ENCODE measurements at regions not wholly inside any gene's neighbourhood (a gene's known extent, or its start where the extent isn't known, plus 50 kb on each side); places are given as distances from the start of the nearest gene placed in this dataset.
"Not testable (repeated sequence)": the region's sequence is repeated elsewhere in the genome, so short reads cannot be mapped to it uniquely, and the experiment has no call there.

- no peak for DNase-seq (ENCODE audit: low read depth)
Measured at GRCh38 chr14:28946267-28946666, 179.7 kb downstream of the FOXG1 start.

GRCh38 chr14:28949503-28949902, 182.9 kb downstream of the FOXG1 start:
- no peak for DNase-seq (ENCODE audit: low read depth)

- no peak for DNase-seq (ENCODE audit: low read depth)
Measured at GRCh38 chr14:28952161-28952560, 185.6 kb downstream of the FOXG1 start.

GRCh38 chr14:28952666-28953065, 186.1 kb downstream of the FOXG1 start:
- no peak for DNase-seq (ENCODE audit: low read depth)

DNA sequence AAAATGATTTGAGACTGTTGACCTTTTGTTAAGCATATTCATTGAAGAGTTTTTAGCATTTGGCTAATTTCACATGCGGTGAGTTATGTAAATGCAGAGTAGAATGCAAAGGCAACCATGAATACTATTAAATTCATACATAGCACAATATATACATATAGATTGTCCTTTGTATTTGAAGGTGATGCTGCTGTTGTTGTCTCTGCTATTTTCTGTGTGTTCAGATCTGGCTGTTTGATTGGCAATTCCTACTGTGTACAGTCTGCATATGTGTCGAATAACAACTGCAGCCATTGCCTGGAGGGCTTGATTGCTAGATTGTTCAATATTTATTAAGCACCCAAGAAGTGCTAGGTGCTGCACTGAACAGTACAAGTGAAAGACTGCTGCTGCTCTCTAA, 187.4 kb downstream of the FOXG1 start:
- no peak for DNase-seq (ENCODE audit: low read depth)

- no peak for DNase-seq (ENCODE audit: low read depth)
Measured at GRCh38 chr14:28966416-28967233, 200.0 kb downstream of the FOXG1 start.

- no peak for DNase-seq (ENCODE audit: low read depth)
Measured at GRCh38 chr14:28975084-28975483, 208.5 kb downstream of the FOXG1 start.

DNA sequence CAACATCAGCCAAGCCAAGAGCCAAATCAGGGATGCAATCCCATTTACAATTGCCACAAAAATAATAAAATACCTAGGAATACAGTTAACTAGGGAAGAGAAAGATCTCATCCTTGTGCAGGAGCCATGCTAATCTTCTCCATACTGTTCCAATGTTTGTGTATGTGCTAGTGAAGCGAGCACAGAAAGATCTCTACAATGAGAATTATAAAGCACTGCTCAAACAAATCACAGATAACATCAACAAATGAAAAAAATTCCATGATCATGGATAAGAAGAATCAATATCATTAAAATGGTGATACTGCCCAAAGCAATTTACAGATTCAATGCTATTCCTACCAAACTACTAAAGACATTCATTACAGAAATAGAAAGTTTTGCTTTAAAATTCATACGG, 215.6 kb downstream of the FOXG1 start:
- no peak for DNase-seq (ENCODE audit: low read depth)

DNA sequence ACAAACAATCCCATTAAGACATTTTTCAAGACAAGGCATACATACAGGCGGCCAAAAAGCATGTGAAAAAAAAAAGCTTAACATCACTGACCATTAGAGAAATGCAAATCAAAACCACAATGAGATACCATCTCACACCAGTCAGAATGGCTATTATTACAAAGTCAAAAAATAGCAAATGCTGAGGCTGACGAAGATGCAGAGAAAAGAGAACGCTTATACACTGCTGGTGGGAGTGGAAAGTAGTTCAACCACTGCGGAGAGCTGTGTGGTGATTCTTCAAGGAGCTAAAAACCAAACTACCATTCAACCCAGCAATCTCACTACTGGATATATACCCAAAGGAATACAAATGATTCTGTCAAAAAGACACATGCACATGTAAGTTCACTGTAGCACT, 216.7 kb downstream of the FOXG1 start:
- no peak for DNase-seq (ENCODE audit: low read depth)

- DNase-seq (ENCODE audit: low read depth), result no peak
Measured at GRCh38 chr14:28987516-28987915, 220.9 kb downstream of the FOXG1 start.

DNA sequence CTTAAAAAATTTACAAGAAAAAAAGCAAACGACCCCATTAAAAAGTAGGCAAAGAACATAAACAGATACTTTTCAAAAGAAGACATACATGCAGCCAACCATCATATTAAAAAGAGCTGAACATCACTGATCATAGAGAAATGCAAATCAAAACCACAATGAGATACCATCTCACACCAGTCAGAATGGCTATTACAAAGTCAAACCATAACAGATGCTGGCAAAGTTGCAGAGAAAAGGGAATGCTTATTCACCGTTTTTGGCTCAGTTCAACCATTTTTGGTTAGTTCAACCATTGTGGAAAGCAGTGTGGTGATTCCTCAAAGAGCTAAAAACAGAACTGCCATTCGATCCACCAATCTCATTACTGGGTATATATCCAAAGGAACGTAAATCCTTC, 230.6 kb downstream of the FOXG1 start:
- not testable (repeated sequence) for DNase-seq (ENCODE audit: low read depth)

DNA sequence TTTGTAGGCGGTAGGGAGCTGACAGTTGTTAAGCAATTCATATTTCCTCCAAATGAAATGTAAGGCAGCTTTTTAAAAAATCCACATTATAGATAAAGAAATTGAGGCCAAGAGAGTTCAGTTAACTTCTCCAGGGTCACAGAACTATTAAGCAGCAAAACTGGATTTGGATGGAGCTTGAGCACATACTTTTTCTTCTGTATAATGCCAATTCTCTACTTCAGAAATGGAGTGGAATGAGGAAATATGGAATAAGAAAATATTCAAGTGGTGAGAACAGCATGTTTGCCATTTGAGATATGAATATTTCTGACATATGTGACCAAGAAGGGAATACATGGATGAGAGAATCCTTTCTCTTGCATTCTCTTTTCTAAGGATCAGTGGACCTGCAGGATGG, 233.1 kb downstream of the FOXG1 start:
- DNase-seq (ENCODE audit: low read depth), result no peak

- DNase-seq (ENCODE audit: low read depth), result no peak
Measured at GRCh38 chr14:29005647-29006046, 239.1 kb downstream of the FOXG1 start.

DNA sequence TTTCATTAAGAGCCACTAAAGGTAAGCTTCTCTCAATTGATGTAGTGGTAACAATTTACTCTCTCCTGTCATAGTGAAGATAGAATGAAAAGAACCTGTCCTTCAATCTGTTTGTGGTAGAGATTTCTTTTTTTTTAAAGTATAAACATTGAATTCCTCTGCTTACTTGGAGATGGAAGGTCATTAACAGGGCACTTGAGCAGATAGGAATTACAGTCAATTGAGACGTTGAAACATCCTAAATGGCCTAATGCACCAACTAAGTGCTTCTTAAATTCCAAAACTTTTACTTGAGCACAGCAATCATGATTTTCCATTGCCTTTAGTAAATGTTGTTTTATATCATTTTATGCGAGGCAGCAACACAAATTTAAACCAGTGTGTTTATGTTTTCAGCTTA, 241.4 kb downstream of the FOXG1 start:
- DNase-seq (ENCODE audit: low read depth), result no peak

- DNase-seq (ENCODE audit: low read depth), result peak; percentile 13
Measured at GRCh38 chr14:29016050-29016900, 249.7 kb downstream of the FOXG1 start.

DNA sequence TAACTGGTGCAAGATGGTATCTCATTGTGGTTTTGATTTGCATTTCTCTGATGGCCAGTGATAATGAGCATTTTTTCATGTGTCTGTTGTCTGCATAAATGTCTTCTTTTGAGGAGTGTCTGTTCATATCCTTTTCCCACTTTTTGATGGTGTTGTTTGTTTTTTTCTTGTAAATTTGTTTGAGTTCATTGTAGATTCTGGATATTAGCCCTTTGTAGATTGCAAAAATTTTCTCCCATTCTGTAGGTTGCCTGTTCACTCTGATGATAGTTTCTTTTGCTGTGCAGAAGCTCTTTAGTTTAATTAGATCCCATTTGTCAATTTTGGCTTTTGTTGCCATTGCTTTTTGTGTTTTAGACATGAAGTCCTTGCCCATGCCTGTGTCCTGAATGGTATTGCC, 256.9 kb downstream of the FOXG1 start:
- not testable (repeated sequence) for DNase-seq (ENCODE audit: low read depth)

- DNase-seq (ENCODE audit: low read depth), result not testable (repeated sequence)
Measured at GRCh38 chr14:29027441-29027840, 260.9 kb downstream of the FOXG1 start.

- not testable (repeated sequence) for DNase-seq (ENCODE audit: low read depth)
Measured at GRCh38 chr14:29027941-29028705, 261.5 kb downstream of the FOXG1 start.

DNA sequence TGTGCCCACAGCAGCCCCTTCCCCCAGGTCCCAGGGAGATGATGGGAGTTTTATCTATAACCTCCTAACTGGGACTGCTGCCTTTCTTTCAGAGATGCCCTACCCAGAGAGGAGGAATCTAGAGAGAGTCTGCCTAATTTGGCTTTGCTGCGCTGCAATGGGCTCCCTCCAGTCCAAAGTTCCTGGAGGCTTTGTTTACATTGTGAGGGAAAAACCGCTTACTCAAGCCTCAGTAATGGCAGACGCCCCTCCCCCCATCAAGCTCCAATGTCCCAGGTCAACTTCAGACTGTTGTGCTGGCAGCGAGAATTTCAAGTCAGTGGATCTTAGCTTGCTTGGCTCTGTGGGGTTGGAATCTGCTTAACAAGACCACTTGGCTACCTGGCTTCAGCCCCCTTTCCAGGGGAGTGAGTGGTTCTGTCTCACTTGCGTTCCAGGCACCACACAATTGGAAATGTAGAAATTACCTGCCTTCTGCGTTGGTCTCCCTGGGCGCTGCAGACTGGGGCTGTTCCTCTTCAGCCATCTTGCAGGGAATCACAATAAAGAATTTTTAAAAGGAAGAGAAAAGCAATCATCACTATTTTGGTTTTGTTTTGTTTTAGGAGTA, 262.5 kb downstream of the FOXG1 start:
- DNase-seq (ENCODE audit: low read depth), result no peak

GRCh38 chr14:29030121-29030520, 263.5 kb downstream of the FOXG1 start:
- DNase-seq (ENCODE audit: low read depth), result no peak

GRCh38 chr14:29030970-29031369, 264.4 kb downstream of the FOXG1 start:
- no peak for DNase-seq (ENCODE audit: low read depth)

DNA sequence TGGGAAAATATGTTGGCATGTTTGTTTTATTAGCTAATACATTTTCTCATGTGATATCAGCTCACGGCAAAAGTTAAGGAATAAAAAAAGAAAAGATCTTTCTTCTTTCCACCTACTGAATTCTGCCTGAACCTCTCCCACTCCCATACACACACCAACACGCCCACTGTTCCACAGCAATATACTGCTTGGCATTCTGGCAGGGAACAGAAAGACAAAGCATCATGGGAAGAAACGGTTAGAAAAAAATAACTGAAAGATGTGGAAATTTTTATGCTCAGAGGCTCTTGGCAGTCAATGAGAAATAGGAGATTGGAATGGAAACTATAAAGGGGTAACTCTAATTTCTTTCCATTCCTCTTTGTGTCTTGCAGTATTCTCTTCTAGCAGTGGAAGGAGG, 268.5 kb downstream of the FOXG1 start:
- no peak for DNase-seq (ENCODE audit: low read depth)

Data from RPMI7951 (cell line).